ENCODE measurements at regions not wholly inside any gene's neighbourhood (a gene's known extent, or its start where the extent isn't known, plus 50 kb on each side); places are given as distances from the start of the nearest gene placed in this dataset.
"Not testable (repeated sequence)": the region's sequence is repeated elsewhere in the genome, so short reads cannot be mapped to it uniquely, and the experiment has no call there.

DNA sequence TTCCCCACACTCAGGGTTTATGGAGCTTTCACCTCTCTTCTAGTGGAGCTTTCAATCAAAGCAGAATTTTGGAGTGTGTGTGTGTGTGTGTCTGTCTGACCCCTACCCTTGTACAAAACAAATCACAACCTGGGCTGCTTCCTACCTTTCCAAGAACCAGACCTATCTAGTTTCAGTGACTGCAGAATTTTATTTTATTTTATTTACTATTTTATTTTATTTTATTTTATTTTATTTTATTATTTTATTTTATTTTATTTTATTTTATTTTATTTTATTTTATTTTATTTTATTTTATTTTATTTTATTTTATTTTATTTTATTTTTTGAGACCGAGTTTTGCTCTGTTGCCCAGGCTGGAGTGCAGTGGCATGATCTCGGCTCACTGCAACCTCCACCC is 151.6 kb upstream of the SEMA6A start:
- not testable (repeated sequence) for TF ChIP-seq CTCF (IDR thresholded peaks at IDR 0.05; ENCODE audit: low read length); EZH2 (optimal IDR thresholded peaks at IDR 0.05; ENCODE audit: low read depth, low read length)
